SK-N-SH treated with all-trans-retinoic acid at 6 μM for 48 hours (cell line): ENCODE measurements at regions not wholly inside any gene's neighbourhood (a gene's known extent, or its start where the extent isn't known, plus 50 kb on each side); places are given as distances from the start of the nearest gene placed in this dataset.

Experiments
- ATAC-seq: fragments of 200-7000 bp; cut with Tn5 transposase; 3 replicates; pipeline ENCODE4 v1.9.1; 2020; ENCODE audit warnings: mild to moderate bottlenecking, moderate library complexity
- ARNTL ChIP-seq: fragments of 450-650 bp; formaldehyde crosslinking; IDR thresholded peaks from 2 replicates; pipeline ENCODE4 v1.5.0; 2020; ENCODE audit warnings: low read depth, mild to moderate bottlenecking, moderate library complexity, borderline replicate concordance
- BACH2 ChIP-seq: fragments of 250-450 bp; sonication (Bioruptor Pico); IDR thresholded peaks from 2 replicates; pipeline ENCODE4 v1.9.0; 2021; ENCODE audit warnings: mild to moderate bottlenecking, borderline replicate concordance
- CSDC2 ChIP-seq: fragments of 250-450 bp; sonication (Bioruptor Pico); IDR thresholded peaks from 2 replicates; pipeline ENCODE4 v1.5.0; 2020; ENCODE audit warnings: mild to moderate bottlenecking, moderate library complexity
- CSRNP3 ChIP-seq: fragments of 250-450 bp; sonication (Bioruptor Pico); IDR thresholded peaks from 2 replicates; pipeline ENCODE4 v1.5.1; 2021; ENCODE audit warnings: mild to moderate bottlenecking, moderate library complexity
- GLIS3 ChIP-seq: fragments of 250-450 bp; sonication (Bioruptor Pico); IDR thresholded peaks from 2 replicates; pipeline ENCODE4 v1.5.0; 2020; ENCODE audit warnings: mild to moderate bottlenecking, moderate library complexity
- ISL1 ChIP-seq: fragments of 250-450 bp; sonication (Bioruptor Pico); IDR thresholded peaks from 2 replicates; pipeline ENCODE4 v2.1.2; 2022; ENCODE audit warnings: mild to moderate bottlenecking, moderate library complexity
- OSR1 ChIP-seq: fragments of 250-450 bp; sonication (Bioruptor Pico); IDR thresholded peaks from 2 replicates; pipeline ENCODE4 v1.8.0; 2022; ENCODE audit warnings: moderate library complexity, mild to moderate bottlenecking, inconsistent platforms
- PATZ1 ChIP-seq: fragments of 250-450 bp; sonication (Bioruptor Pico); IDR thresholded peaks from 2 replicates; pipeline ENCODE4 v1.8.0; 2020; ENCODE audit warnings: mild to moderate bottlenecking, moderate library complexity, borderline replicate concordance
- POU6F1 ChIP-seq: fragments of 250-450 bp; sonication (Bioruptor Pico); IDR thresholded peaks from 2 replicates; pipeline ENCODE4 v1.8.0; 2021; ENCODE audit warnings: low read depth, mild to moderate bottlenecking, moderate library complexity, borderline replicate concordance
- PPARA ChIP-seq: fragments of 250-450 bp; sonication (Bioruptor Pico); IDR thresholded peaks from 2 replicates; pipeline ENCODE4 v1.5.0; 2020; ENCODE audit warnings: mild to moderate bottlenecking, borderline replicate concordance
- RARB ChIP-seq: fragments of 250-450 bp; sonication (Bioruptor Pico); IDR thresholded peaks from 2 replicates; pipeline ENCODE4 v1.8.0; 2021; ENCODE audit warnings: mild to moderate bottlenecking, moderate library complexity
- SNAI2 ChIP-seq: fragments of 250-450 bp; sonication (Bioruptor Pico); IDR thresholded peaks from 2 replicates; pipeline ENCODE4 v1.5.0; 2020; ENCODE audit warnings: mild to moderate bottlenecking, moderate library complexity
- TCF4 ChIP-seq: fragments of 250-450 bp; sonication (Bioruptor Pico); IDR thresholded peaks from 2 replicates; pipeline ENCODE4 v1.8.0; 2021; ENCODE audit warnings: mild to moderate bottlenecking, moderate library complexity, borderline replicate concordance
- TOX ChIP-seq: fragments of 250-450 bp; sonication (Bioruptor Pico); IDR thresholded peaks from 2 replicates; pipeline ENCODE4 v1.8.0; 2021; ENCODE audit warnings: mild to moderate bottlenecking, moderate library complexity, borderline replicate concordance
- TSHZ2 ChIP-seq: fragments of 250-450 bp; sonication (Bioruptor Pico); IDR thresholded peaks from 2 replicates; pipeline ENCODE4 v1.5.0; 2020; ENCODE audit warnings: mild to moderate bottlenecking, moderate library complexity
- ZC3H10 ChIP-seq: fragments of 250-450 bp; sonication (Bioruptor Pico); IDR thresholded peaks from 2 replicates; pipeline ENCODE4 v1.5.1; 2021; ENCODE audit warnings: mild to moderate bottlenecking, moderate library complexity
- ZFP3 ChIP-seq: fragments of 250-450 bp; sonication (Bioruptor Pico); IDR thresholded peaks from 2 replicates; pipeline ENCODE4 v1.5.0; 2020; ENCODE audit warnings: mild to moderate bottlenecking, moderate library complexity
- ZFP30 ChIP-seq: fragments of 450-650 bp; formaldehyde crosslinking; IDR thresholded peaks from 2 replicates; pipeline ENCODE4 v1.5.0; 2022; ENCODE audit warnings: mild to moderate bottlenecking, moderate library complexity
- ZNF565 ChIP-seq: fragments of 450-650 bp; formaldehyde crosslinking; conservative IDR thresholded peaks from 2 replicates; pipeline ENCODE4 v1.5.0; 2020; ENCODE audit warnings: low read depth, mild to moderate bottlenecking, moderate library complexity
- ZNF70 ChIP-seq: fragments of 450-650 bp; formaldehyde crosslinking; IDR thresholded peaks from 2 replicates; pipeline ENCODE4 v1.5.0; 2020; ENCODE audit warnings: mild to moderate bottlenecking, moderate library complexity
- ZNF8 ChIP-seq: fragments of 450-650 bp; formaldehyde crosslinking; IDR thresholded peaks from 2 replicates; pipeline ENCODE4 v1.5.0; 2020; ENCODE audit warnings: mild to moderate bottlenecking, moderate library complexity

- ATAC-seq = no peak
- no peak for TF ChIP-seq ZFP30 (CRISPR knock-in tag)
- no peak for TF ChIP-seq SNAI2 (CRISPR knock-in tag)
- TF ChIP-seq ISL1 = no peak
- no peak for TF ChIP-seq RARB (CRISPR knock-in tag)
- TF ChIP-seq PATZ1 (CRISPR knock-in tag) = no peak
- TF ChIP-seq TOX (CRISPR knock-in tag) = no peak
- no peak for TF ChIP-seq ARNTL
- TF ChIP-seq CSRNP3 (CRISPR knock-in tag) = no peak
- no peak for TF ChIP-seq TCF4 (CRISPR knock-in tag)
- no peak for TF ChIP-seq BACH2 (CRISPR knock-in tag)
- no peak for TF ChIP-seq ZNF8 (CRISPR knock-in tag)
- no peak for TF ChIP-seq CSDC2 (CRISPR knock-in tag)
- TF ChIP-seq ZNF70 (CRISPR knock-in tag) = no peak
- no peak for TF ChIP-seq TSHZ2 (CRISPR knock-in tag)
- TF ChIP-seq ZNF565 (CRISPR knock-in tag) = no peak
- TF ChIP-seq ZC3H10 (CRISPR knock-in tag) = no peak
- TF ChIP-seq PPARA (CRISPR knock-in tag) = no peak
- TF ChIP-seq ZFP3 = no peak
- no peak for TF ChIP-seq OSR1 (CRISPR knock-in tag)
- no peak for TF ChIP-seq GLIS3 (CRISPR knock-in tag)
Observed at GRCh38 chr5:38200872-38201557, 57.3 kb upstream of the EGFLAM start.

GRCh38 chr5:38197118-38197517 lies 61.2 kb upstream of the EGFLAM start:
- ATAC-seq = no peak
- TF ChIP-seq ZNF565 (CRISPR knock-in tag) = no peak
- TF ChIP-seq PATZ1 (CRISPR knock-in tag) = no peak
- TF ChIP-seq ZFP30 (CRISPR knock-in tag) = no peak
- TF ChIP-seq POU6F1 (CRISPR knock-in tag) = no peak
- TF ChIP-seq ARNTL = no peak
- no peak for TF ChIP-seq ZNF70 (CRISPR knock-in tag)
